ACC112 (cell line): ENCODE measurements at regions not wholly inside any gene's neighbourhood (a gene's known extent, or its start where the extent isn't known, plus 50 kb on each side); places are given as distances from the start of the nearest gene placed in this dataset.
A peak's percentile ranks its signal among the peaks of the same experiment; 100 is the strongest.

Experiments
- H2AFZ ChIP-seq: fragments of 200-600 bp; sonication (generic); one replicate; pipeline ENCODE4 v1.6.0; 2017; ENCODE audit warnings: antibody characterized with exemption, low read length; ENCODE audit not compliant: unreplicated experiment
- H3K27ac ChIP-seq: fragments of 200-600 bp; sonication (generic); 2 replicates; pipeline ENCODE4 v1.5.1; 2014; ENCODE audit warnings: low read depth, mild to moderate bottlenecking, antibody characterized with exemption, low read length, moderate library complexity
- H3K27me3 ChIP-seq: fragments of 200-600 bp; sonication (generic); 2 replicates; pipeline ENCODE4 v1.6.1; 2014; ENCODE audit warnings: mild to moderate bottlenecking, antibody characterized with exemption, low read length, moderate library complexity, mixed read lengths; ENCODE audit not compliant: insufficient read depth
- H3K36me3 ChIP-seq: fragments of 200-600 bp; sonication (generic); 2 replicates; pipeline ENCODE4 v1.6.1; 2016; ENCODE audit warnings: mild to moderate bottlenecking, antibody characterized with exemption, low read length, moderate library complexity, mixed read lengths; ENCODE audit not compliant: insufficient read depth
- H3K4me1 ChIP-seq: fragments of 200-600 bp; sonication (generic); one replicate; pipeline ENCODE4 v1.6.1; 2016; ENCODE audit warnings: low read length, mixed read lengths; ENCODE audit not compliant: insufficient read depth, unreplicated experiment, control insufficient read depth
- H3K4me3 ChIP-seq: fragments of 200-600 bp; sonication (generic); 2 replicates; pipeline ENCODE4 v1.5.1; 2014; ENCODE audit warnings: mild to moderate bottlenecking, low read depth, low read length
- H3K79me2 ChIP-seq: fragments of 200-600 bp; sonication (generic); one replicate; pipeline ENCODE4 v1.6.0; 2016; ENCODE audit warnings: low read length; ENCODE audit not compliant: control insufficient read depth, unreplicated experiment, insufficient read depth

- H3K36me3 ChIP-seq = no peaks in the 10 kb centered on the region
- H3K4me3 ChIP-seq = no peak overlapping the region
- no peak overlapping the region for H2AFZ ChIP-seq
- H3K27ac ChIP-seq = no peak overlapping the region
- no peaks in the 10 kb centered on the region for H3K79me2 ChIP-seq
- H3K4me1 ChIP-seq = no peaks in the 10 kb centered on the region
- H3K27me3 ChIP-seq = no peaks in the 10 kb centered on the region
These were observed 131.7 kb upstream of the PRSS58 start for GRCh38 chr7:142389544-142389943.

- Histone ChIP-seq H2AFZ (no peak overlapping the region), H3K27ac (no peak overlapping the region)
These were observed 127.9 kb upstream of the PRSS58 start for GRCh38 chr7:142385491-142386340.

GRCh38 chr7:142384493-142384922 lies 126.7 kb upstream of the PRSS58 start:
- H2AFZ ChIP-seq = peak overlapping the region; percentile 59
- H3K27me3 ChIP-seq = no peaks in the 10 kb centered on the region
- peaks cover 8% of the 10 kb centered on the region for H3K4me1 ChIP-seq
- no peaks in the 10 kb centered on the region for H3K79me2 ChIP-seq
- no peaks in the 10 kb centered on the region for H3K36me3 ChIP-seq
- no peak overlapping the region for H3K4me3 ChIP-seq
- H3K27ac ChIP-seq = peak overlapping the region; percentile 10; the same call in 1 of the 2 replicates

More at GRCh38 chr7:142385491-142386340, 127.9 kb upstream of the PRSS58 start:
- Histone ChIP-seq H3K4me3 (no peak overlapping the region), H3K79me2 (no peaks in the 10 kb centered on the region), H3K27me3 (no peaks in the 10 kb centered on the region), H3K4me1 (peaks cover 8% of the 10 kb centered on the region), H3K36me3 (no peaks in the 10 kb centered on the region)

GRCh38 chr7:142383841-142384492 lies 126.1 kb upstream of the PRSS58 start:
- no peaks in the 10 kb centered on the region for H3K27me3 ChIP-seq
- H3K36me3 ChIP-seq = no peaks in the 10 kb centered on the region
- no peak overlapping the region for H3K4me3 ChIP-seq
- peak overlapping the region; percentile 59 for H2AFZ ChIP-seq
- H3K27ac ChIP-seq = peak overlapping the region; percentile 10; the same call in 1 of the 2 replicates
- peaks cover 8% of the 10 kb centered on the region for H3K4me1 ChIP-seq
- no peaks in the 10 kb centered on the region for H3K79me2 ChIP-seq

- H2AFZ ChIP-seq = no peak overlapping the region
- H3K4me1 ChIP-seq = peaks cover 8% of the 10 kb centered on the region
- no peaks in the 10 kb centered on the region for H3K79me2 ChIP-seq
- no peak overlapping the region for H3K27ac ChIP-seq
- no peaks in the 10 kb centered on the region for H3K27me3 ChIP-seq
- no peaks in the 10 kb centered on the region for H3K36me3 ChIP-seq
- H3K4me3 ChIP-seq = no peak overlapping the region
These were observed 124.0 kb upstream of the PRSS58 start for GRCh38 chr7:142381727-142382390.

GRCh38 chr7:142380069-142380468 lies 122.2 kb upstream of the PRSS58 start:
- Histone ChIP-seq H3K4me1 (peaks cover 19% of the 10 kb centered on the region), H3K79me2 (no peaks in the 10 kb centered on the region), H3K27me3 (no peaks in the 10 kb centered on the region), H3K36me3 (no peaks in the 10 kb centered on the region), H2AFZ (no peak overlapping the region), H3K27ac (no peak overlapping the region), H3K4me3 (no peak overlapping the region)

GRCh38 chr7:142379201-142379885 lies 121.5 kb upstream of the PRSS58 start:
- Histone ChIP-seq H3K79me2 (no peaks in the 10 kb centered on the region), H3K4me3 (no peak overlapping the region), H3K36me3 (no peaks in the 10 kb centered on the region), H2AFZ (no peak overlapping the region), H3K27me3 (no peaks in the 10 kb centered on the region), H3K27ac (no peak overlapping the region), H3K4me1 (peaks cover 24% of the 10 kb centered on the region)

- Histone ChIP-seq H3K4me3 (no peak overlapping the region), H3K27me3 (no peaks in the 10 kb centered on the region), H3K4me1 (peaks cover 34% of the 10 kb centered on the region), H2AFZ (no peak overlapping the region), H3K79me2 (no peaks in the 10 kb centered on the region), H3K27ac (no peak overlapping the region), H3K36me3 (no peaks in the 10 kb centered on the region)
These were observed 119.7 kb upstream of the PRSS58 start for GRCh38 chr7:142377567-142377966.

- Histone ChIP-seq H2AFZ (peak overlapping the region; percentile 44), H3K4me3 (no peak overlapping the region), H3K27me3 (no peaks in the 10 kb centered on the region), H3K36me3 (no peaks in the 10 kb centered on the region), H3K4me1 (peaks cover 41% of the 10 kb centered on the region), H3K27ac (no peak overlapping the region), H3K79me2 (no peaks in the 10 kb centered on the region)
These were observed 118.6 kb upstream of the PRSS58 start for GRCh38 chr7:142376356-142376997.
